ENCODE measurements at regions not wholly inside any gene's neighbourhood (a gene's known extent, or its start where the extent isn't known, plus 50 kb on each side); places are given as distances from the start of the nearest gene placed in this dataset.

GRCh38 chr4:164095313-164096110 is 601.0 kb downstream of the TMA16 start:
- TF ChIP-seq CTCF (IDR thresholded peaks at IDR 0.05), result no peak
- no peak for TF ChIP-seq EZH2 (IDR thresholded peaks at IDR 0.05)
- TF ChIP-seq EZH2phosphoT487 (IDR thresholded peaks at IDR 0.05), result no peak
